Esophagus squamous epithelium (tissue), 4 donors: ENCODE measurements at regions not wholly inside any gene's neighbourhood (a gene's known extent, or its start where the extent isn't known, plus 50 kb on each side); places are given as distances from the start of the nearest gene placed in this dataset.

Source experiments
- POLR2A ChIP-seq, 4 donors: fragments of 450-650 bp; IDR thresholded peaks; one replicate each; pipeline ENCODE4 v1.6.1; 2017; ENCODE audit warnings: antibody characterized with exemption in 4 of 4, mild to moderate bottlenecking in 4 of 4, moderate library complexity in 3 of 4
- TF ChIP-seq, protein P1 (sequence below), 6 experiments: fragments of 450-650 bp in 4 of 6; fragments of 200-600 bp in 2 of 6; sonication (generic) in 2 of 6; IDR thresholded peaks; one replicate each; pipeline ENCODE4 v1.5.1; 2016 to 2019; ENCODE audit warnings: antibody characterized with exemption in 6 of 6, mild to moderate bottlenecking in 4 of 6, moderate library complexity in 4 of 6

DNA sequence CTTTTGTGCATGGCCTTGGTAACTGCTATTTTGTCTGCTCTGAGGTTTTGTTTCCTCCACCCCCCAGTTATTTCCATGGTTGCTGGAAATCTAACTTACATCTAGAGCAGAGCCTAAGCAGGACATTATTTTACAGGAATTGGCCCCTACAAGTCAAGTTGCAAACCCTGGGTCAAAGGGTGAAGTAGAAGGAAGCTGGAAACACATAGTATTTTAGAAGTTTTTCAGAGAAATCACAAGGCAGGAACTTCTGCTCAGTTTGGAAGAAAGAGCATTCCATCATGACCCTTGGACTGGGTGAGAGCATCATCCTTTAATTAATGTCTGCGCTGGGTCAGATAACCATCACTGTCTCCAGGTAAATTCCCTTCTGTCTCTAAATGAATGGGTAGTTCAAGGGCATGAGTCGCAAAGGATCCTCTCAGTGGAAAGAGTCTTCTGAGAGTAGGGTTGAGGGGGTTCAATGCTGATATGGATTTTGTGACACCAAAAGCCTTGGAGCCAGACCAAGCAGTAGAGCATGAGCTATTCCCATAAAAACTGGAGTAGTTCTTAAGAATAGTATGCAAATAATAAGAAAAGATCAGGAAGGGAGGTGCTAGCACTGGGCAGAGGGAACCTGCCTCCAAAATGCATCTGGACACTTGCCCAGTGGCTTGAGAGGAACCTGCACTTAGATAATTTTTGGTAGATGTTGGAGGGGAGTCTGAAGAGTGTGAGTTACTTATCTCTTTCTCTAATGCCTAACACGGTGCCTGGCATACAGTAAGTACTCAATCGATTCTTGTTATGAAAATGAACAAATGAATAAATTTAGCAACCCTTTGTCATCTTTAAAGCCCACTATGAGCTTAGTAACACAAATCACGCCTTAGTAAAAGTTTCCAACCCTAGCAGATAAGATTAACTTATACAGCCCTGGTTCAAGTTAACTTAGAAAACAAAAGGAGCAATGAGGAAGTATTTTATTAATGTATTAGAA is 160.6 kb upstream of the ADO start:
- TF ChIP-seq, protein P1, sequence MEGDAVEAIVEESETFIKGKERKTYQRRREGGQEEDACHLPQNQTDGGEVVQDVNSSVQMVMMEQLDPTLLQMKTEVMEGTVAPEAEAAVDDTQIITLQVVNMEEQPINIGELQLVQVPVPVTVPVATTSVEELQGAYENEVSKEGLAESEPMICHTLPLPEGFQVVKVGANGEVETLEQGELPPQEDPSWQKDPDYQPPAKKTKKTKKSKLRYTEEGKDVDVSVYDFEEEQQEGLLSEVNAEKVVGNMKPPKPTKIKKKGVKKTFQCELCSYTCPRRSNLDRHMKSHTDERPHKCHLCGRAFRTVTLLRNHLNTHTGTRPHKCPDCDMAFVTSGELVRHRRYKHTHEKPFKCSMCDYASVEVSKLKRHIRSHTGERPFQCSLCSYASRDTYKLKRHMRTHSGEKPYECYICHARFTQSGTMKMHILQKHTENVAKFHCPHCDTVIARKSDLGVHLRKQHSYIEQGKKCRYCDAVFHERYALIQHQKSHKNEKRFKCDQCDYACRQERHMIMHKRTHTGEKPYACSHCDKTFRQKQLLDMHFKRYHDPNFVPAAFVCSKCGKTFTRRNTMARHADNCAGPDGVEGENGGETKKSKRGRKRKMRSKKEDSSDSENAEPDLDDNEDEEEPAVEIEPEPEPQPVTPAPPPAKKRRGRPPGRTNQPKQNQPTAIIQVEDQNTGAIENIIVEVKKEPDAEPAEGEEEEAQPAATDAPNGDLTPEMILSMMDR (IDR thresholded peaks at IDR 0.05): no peak
- no peak for TF ChIP-seq POLR2A (IDR thresholded peaks at IDR 0.05)
